GM18868 (cell line): ENCODE measurements at regions not wholly inside any gene's neighbourhood (a gene's known extent, or its start where the extent isn't known, plus 50 kb on each side); places are given as distances from the start of the nearest gene placed in this dataset.
"Not testable (repeated sequence)": the region's sequence is repeated elsewhere in the genome, so short reads cannot be mapped to it uniquely, and the experiment has no call there.

ENCODE experiments used
- ATAC-seq: cut with Tn5 transposase; IDR thresholded peaks from one replicate; pipeline ENCODE4 v1.9.1; 2021; ENCODE audit warnings: mild to moderate bottlenecking, moderate library complexity; ENCODE audit not compliant: unreplicated experiment

DNA sequence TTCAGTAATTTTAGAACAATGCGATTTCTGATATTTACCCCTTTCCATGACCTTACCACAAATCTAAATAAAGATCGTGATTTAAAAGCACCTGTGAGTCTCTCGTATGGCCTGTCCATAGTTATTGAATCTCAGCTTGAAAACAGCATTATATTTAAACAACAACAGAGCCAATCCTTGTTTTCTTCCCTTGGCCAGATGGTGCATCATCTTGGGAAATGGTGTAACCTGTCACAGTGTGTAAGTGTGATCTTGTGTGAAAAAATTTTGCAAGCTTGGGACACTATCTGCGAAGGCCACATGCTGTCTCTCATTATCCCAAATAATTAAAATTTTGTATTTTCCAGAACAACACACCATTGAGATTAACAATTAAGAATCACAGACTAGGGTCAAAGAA, 262.7 kb upstream of the SPHKAP start:
- ATAC-seq: no peak

DNA sequence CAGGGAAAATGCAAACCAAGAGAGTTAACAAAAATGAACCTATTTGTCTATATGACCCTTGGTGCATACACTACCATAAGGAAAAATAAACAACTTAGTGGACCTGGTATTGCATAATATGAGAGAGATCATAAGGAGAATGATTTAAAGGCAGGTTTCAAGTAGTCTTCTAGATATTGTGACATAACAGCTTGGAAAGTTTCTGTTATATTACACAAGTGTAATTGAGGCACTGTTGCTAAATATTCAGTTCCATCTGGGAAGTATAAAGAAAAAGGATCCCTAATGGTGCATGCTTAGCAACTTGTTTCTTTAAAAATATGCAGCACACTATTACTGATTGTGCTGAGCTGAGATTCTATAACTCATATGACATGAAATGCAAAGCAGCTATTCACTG, 252.2 kb upstream of the SPHKAP start:
- no peak for ATAC-seq

DNA sequence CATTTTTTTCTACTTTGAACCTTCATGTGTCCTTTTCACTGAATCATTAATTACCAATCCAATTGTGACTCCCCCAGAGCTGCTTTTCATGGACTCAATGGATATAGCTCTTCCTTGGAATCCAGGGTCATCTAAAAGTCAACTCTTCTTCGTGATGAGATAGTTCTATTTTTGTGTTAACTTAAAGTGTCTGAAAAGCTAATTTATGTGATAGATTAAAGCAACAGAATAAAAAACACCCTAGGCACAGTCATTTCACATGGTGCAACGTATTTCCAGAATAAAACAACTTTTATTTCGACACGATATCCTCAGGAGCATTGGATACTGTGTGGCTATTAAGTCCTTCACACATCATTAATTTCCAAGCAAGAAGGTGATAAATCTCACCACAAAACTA, 250.6 kb upstream of the SPHKAP start:
- ATAC-seq: no peak

DNA sequence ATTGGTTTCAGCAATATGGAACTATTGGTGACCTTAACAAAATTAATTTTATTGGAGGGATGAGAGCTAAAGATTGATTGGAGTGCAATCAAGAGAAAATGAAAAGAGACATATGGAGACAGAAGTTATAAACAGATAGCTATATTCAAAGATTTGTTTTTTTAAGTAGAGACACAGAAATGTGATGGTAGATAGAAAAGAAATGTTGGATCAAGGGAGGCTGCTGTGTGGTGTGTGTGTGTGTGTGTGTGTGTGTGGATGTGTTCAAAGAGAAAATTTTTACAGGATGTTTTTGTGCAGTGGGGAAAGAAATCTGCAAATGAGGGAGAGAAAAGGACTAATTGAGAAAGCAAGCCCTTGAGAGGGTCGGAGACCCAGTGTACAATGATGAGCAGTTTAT, 249.5 kb upstream of the SPHKAP start:
- ATAC-seq: no peak

DNA sequence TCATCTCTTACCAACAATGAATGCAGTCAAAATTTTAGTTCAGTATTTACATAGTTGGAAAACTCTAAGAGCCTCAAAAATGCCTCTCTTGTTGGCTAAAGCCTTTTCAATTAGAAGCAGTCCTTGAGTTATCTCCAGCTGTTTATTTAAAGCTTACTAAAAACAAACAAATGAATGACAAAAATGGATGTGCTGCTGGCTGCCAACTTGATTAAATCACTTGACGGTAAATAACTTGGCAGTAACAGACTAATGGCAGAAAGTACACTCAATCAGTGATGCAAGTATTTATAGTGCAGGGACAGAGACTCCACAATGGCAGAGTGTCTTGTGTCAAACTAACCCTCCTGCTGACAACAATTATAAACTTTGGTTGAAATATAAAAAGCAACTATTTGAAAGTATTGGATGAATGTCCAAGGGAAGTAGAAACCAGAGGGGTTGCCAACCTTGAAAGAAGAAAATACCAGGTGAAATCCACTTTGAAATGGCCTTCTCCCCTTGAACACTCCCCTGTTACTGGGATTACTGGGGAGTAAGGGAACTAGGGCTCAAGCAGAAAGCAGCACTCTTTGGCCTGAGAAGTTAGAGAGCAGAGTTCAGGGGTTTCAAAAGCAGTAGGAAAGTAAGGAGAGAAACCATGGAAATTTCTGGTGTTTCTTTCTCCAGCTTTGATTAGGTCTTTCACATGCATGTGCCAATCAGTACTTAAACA, 245.2 kb upstream of the SPHKAP start:
- no peak for ATAC-seq

DNA sequence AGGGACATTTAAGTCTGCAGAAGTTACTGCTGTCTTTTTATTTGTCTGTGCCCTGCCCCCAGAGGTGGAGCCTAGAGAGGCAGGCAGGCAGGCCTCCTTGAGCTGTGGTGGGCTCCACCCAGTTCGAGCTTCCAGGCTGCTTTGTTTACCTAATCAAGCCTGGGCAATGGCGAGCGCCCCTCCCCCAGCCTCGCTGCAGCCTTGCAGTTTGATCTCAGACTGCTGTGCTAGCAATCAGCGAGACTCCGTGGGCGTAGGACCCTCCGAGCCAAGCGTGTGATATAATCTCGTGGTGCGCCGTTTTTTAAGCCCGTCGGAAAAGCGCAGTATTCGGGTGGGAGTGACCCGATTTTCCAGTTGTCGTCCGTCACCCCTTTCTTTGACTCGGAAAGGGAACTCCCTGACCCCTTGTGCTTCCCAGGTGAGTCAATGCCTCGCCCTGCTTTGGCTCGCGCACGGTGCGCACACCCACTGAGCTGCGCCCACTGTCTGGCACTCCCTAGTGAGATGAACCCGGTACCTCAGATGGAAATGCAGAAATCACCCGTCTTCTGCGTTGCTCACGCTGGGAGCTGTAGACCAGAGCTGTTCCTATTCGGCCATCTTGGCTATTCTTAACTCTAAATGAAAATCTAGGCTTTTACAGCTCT, 244.0 kb upstream of the SPHKAP start:
- not testable (repeated sequence) for ATAC-seq

DNA sequence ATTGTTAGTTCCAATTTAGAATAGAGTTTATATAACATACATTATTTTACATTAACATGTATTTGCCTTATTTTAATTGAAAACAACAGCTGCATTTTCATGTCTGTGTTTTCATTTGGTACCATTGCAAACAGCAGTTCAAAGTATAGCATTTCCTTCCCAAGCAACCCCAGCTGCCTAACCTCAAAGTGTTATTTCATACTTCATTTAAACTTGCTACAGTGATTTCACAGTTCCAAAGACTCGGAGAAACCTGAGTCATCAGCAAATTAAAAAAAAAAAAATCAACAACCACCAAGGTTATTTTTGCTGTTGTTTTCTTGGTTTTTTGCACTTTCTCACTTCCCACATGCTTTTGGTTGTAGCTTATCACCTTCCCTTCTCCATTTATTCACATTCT, 236.5 kb upstream of the SPHKAP start:
- no peak for ATAC-seq

DNA sequence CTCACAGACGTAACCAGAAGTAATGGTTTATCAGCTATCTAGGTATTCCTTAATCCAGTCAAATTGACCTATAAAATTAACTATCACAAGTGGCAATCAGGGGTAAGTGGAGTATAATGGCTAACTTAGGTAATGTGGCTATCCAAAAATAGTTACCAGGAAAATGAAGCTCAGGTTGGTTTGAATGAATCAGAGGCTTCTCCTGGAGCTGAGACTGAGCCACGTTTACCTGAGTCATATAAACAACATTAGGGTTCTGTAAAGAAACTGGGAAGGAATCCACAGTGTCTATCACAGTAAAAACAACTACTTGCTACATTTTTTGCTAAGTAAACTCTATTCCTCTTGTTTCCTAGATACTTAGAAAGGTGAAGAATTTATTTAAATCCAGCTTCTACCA, 236.0 kb upstream of the SPHKAP start:
- ATAC-seq: no peak

DNA sequence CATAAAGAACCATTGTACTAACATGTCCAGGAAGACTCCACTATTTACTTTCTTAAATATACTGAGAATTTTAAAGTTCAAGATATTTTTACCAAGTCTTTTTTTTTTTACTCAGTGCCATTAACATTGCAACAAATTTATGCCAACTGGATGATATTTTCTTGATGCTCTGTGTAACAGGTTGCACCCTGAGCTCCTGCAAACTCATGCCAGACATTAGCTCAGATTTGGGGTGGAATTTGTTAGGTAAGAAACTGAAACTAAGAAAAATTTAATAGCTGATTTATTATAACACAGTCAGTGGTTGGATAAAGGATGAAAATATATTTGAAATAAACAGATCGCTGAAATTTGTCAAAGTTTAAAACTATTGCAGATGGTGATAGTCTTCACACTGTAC, 228.6 kb upstream of the SPHKAP start:
- ATAC-seq: no peak

DNA sequence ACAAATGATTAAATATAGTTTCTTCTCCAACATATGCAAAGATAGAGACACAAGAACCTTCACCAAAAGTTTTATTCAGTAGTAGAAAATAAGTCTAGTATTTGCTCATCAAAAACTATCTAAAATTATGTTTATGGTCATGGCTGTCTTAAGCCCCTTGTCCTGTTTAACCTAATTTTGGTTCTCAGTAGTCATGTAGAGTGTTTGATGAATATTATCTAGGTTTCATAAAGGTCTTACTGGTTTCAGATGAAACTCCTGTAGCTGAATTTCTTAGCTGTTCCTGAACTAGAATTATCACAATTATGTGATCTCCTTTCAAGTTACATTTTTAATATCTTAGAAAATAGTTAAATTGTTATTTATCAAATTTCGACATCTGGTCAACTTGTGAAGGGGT, 228.0 kb upstream of the SPHKAP start:
- no peak for ATAC-seq

DNA sequence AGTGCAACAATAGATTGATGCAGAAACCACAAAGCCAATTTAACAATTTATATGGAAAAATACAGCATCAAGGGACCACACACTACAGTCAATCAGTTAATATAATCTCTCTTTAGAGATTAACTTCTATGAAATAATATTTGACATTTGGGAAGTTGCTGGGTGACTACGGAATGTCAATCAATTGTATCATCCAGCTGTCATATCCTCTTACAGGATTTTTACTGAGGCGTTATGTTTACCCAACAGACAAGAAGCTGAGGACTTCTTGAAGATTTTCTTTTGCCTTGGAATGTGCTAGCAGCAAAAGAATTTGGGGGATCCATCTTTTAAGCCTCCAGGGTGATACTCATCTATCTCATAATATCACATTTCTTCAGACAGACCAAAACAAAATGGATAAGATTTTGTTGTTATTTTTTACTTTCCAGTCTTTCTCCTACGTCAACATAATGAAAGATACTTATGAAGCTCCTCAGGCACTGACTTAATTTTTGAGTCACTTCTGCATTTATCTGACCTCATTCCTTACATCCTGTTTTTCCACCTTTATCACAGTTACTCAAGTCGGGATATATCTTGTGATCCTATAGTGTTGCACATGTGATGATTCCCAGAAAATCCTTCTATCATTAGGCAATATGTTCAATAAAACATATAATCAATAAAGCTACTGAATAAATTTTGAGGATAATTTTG, 227.2 kb upstream of the SPHKAP start:
- ATAC-seq: no peak

DNA sequence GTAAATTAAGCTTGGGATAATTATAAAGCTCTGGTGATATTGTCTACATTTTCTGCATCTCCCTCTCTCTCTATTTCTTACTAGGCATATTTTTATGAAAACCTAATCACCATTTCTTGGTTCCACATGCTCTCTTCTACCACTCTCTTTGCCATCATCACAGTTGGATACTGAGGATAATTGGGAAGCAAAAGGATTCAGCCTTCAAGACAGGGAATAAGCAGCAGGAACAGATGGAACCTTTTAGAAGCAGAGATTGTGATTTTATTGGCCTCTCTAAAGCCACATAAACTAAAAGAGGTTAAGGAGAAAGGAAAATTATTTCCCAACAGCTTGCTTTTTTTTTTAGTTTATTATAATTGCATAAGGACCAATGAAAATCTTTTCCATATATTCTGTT, 226.3 kb upstream of the SPHKAP start:
- no peak for ATAC-seq

DNA sequence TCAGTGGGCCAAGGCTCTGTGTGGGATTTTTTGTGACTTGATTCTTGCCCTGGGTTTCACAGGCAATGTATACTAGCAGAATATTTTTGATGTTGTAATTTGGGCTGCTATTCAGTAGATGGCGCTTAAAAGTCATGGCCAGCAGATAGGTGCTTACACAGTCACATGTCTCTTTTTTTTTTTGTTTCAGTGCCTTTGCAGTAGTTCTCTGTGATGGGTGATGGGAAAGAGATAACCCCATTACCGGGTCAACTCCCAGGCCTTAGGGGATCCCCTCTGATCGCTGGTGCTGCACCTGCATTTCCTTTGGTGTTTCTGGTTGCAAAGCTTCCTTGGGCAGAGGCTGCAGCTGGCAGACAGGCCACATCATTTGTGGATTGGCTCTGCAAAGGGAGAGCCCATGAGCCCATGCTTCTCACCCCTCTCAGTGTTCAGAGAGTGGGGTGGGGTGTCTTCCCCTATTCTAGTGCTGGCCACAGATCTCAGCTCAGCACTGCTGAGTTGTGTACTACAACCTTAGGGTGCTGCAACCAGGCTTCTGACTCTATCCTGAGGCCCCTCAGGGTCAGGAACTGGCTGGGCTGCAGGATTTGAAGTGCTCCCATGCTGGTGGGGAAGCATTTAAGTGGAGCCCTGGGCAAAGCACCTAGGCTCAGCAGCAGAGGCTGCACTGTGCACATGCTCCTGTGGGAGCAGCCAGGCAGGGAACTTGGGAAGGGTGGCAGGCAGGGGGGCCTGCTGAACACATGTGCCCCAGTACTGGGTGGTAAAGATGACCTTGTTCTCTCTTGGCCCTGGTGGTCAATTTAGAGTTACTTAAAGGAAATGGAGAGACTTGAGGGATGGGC, 219.8 kb upstream of the SPHKAP start:
- peak; percentile 72 for ATAC-seq

DNA sequence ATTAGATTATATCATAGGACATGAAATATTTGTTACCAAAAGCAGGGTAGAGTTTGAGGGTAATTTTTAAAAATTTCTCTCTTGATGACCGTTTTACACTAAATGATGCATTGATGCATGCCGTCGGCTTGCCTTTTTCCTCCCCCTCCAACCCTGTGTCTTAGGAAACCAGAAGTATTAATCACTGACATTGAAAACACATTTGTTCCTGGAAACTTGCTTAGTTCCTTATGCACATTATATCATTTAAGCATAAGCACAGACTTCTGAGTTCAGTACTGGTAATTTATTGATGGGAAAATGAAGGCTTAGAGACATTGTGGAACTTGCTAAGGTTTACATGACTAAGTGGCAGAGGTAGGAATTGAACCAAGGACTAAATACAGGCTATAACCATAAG, 206.3 kb upstream of the SPHKAP start:
- ATAC-seq: no peak

DNA sequence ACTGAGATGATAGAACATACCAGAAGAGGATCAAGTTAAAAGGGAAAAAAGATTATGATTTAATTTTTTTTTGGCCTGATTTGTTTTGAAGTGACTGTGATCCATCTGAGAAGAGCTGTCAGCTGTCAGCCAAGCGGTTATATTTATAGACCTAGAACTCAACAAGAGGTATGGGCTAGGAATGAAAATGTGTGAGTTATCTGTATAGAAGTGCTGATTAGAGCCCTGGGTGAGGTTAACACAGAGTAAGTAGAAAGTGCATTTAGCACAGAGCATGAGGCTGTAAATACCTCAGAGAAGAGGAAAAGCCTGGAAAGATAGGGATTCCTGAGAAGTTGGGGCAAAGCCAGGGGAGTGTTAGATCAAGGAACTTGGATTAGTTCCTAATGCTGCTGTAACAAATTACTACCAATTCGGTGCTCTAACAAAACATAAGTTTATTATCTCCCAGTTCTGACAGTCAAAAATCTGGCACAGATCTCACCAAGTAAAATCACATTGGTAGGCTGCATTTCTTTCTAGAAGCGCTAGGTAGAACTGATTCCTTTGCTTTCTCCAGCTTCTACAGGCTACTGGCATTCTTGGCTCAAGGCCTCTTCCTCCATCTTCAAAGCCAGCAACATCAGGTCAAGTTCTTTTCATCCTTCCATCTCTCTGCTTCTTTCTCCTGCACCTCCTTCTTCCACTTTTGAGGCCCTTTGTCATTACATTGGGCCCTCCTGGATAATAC, 197.4 kb upstream of the SPHKAP start:
- no peak for ATAC-seq

DNA sequence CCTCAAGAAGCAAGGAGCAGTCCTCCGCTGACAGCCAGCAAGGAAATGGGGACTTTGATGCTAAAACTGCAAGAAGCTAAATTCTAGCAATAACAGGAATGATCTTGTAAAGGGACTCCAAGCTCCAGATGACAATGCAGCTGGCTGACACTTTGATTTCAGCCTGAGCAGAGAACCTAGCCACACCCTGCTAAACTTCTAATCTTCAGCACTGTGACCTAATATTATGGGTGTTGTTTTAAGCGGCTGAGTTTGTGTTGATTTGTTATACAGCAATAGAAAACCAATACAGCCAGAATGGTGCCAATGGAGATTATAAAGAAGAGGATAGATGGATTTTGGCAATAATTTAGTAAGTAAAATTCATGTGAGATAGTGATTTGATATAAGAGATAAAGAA, 196.7 kb upstream of the SPHKAP start:
- no peak for ATAC-seq

DNA sequence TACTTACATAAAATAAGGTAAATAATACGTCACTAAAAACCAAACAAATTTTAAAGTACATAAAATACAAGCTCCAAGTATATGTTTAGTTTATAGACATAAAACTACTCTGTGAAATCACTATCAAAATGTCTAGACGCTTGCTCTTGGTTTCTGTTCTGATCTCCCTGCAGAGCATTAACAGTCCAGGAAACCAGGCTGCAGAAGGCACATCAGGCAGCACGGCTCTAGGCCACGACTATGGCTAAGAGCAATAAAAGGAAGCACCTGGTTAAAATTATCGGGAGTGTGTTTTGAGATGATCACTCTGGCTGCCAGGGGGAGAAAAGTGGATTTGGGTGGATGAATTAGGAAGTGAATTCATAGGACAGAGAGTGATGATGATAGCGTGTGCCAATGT, 196.0 kb upstream of the SPHKAP start:
- ATAC-seq: no peak

DNA sequence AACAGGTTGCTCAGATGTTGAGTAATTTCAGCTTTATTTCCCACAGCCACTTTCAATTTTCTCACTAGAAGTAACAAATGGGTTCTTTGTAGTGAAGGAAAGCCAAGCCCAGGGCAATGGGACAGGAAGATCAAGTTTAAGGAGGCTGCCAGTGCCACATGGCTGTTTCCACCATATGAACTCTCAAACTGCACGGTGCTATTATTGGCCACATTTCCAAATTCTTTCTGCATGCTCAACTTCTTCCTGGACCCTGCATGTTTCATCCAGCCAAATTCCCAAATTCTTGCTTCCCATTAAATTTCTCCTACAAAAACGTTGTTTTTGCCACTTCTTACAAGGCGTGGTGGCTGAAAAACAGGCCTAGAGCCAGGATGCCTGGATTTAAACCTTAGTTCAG, 193.3 kb upstream of the SPHKAP start:
- ATAC-seq: no peak

DNA sequence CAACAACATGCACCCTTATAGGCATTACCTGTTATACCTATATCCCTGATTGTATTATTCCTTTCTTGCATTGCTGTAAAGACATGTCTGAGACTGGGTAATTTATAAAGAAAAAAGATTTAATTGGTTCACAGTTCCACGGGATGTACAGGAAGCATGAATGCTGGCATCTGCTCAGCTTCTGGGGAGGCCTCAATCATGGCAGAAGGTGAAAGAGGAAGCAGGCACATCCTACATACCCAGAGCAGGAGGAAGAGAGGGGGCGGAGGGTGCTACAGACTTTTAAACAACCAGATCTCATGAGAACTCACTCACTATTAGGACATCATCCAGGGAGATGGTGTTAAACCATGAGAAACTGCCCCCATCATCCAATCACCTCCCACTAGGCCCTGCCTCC, 191.7 kb upstream of the SPHKAP start:
- no peak for ATAC-seq

DNA sequence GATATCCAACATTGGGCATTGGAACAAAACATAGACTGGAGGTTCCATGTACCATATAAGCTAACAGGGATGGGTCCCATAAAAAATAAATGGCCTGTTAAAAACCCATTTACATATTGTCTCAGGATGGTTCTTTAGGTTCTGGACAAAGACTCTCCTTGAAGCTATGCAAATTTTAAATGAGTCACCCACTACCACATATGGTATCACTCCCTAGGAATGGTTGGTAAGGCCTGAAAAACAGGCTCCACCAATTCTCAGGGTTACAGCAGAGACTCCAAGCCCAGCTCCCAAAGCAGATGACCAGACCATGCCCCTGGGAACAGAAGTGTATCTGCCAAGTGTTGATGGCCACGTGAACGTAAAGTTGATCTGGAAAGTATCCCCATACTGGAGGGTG, 190.7 kb upstream of the SPHKAP start:
- ATAC-seq: no peak
